Astrocyte (in vitro differentiated cells and primary cell): ENCODE measurements at regions not wholly inside any gene's neighbourhood (a gene's known extent, or its start where the extent isn't known, plus 50 kb on each side); places are given as distances from the start of the nearest gene placed in this dataset.

ENCODE experiments used
- EZH2 ChIP-seq: IDR thresholded peaks from 2 replicates; pipeline ENCODE4 v1.6.1; 2012; ENCODE audit warnings: mild to moderate bottlenecking, low read length, inconsistent platforms; ENCODE audit not compliant: insufficient read depth
- TF ChIP-seq, protein P1 (sequence below): IDR thresholded peaks from 2 replicates; pipeline ENCODE4 v1.5.1; 2011; ENCODE audit warnings: low read depth, mild to moderate bottlenecking, inconsistent platforms, low read length, moderate library complexity; ENCODE audit not compliant: insufficient read depth

DNA sequence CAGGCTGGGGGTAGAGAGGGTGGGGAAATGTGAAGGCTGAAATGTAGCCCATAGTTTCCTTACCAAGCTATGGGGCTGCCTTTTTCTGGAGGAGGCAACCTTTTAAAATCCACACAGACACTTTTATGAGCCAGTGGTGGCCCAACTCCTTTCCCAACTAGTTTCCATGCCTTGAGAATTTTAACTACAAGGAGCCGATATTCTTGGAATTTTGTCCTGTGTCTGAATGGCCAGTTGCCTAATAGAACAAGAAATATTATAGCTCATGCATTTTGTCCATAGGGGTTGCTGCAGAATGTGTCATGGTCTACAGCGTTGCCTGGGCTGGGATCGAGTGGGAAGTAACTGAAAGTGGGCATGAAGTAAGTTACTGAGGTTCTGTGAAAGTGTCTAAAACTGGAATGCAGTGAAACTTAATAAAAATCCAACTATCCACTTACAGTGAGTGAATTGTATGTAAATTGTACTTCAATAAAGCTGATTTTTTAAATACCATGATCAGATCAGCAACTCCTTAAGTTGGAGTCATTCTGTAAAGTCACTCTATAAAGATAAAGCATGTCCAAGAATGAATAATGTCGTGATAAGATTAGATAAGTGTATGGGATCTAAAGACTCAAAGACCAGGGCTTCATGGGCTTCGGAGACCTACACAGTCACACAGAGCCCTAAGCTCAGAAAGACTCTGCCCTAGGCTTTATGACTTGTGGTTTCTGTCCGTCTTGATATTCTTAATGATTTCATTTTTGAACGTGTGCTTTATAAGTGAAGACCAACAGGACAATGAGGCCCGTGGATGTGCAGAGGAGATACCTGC is 122.6 kb upstream of the FNDC3A start:
- TF ChIP-seq, protein P1, sequence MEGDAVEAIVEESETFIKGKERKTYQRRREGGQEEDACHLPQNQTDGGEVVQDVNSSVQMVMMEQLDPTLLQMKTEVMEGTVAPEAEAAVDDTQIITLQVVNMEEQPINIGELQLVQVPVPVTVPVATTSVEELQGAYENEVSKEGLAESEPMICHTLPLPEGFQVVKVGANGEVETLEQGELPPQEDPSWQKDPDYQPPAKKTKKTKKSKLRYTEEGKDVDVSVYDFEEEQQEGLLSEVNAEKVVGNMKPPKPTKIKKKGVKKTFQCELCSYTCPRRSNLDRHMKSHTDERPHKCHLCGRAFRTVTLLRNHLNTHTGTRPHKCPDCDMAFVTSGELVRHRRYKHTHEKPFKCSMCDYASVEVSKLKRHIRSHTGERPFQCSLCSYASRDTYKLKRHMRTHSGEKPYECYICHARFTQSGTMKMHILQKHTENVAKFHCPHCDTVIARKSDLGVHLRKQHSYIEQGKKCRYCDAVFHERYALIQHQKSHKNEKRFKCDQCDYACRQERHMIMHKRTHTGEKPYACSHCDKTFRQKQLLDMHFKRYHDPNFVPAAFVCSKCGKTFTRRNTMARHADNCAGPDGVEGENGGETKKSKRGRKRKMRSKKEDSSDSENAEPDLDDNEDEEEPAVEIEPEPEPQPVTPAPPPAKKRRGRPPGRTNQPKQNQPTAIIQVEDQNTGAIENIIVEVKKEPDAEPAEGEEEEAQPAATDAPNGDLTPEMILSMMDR, result no peak
- TF ChIP-seq EZH2, result no peak
